Ovary (tissue), 3 donors: ENCODE measurements at regions not wholly inside any gene's neighbourhood (a gene's known extent, or its start where the extent isn't known, plus 50 kb on each side); places are given as distances from the start of the nearest gene placed in this dataset.

Experiments used
- CTCF ChIP-seq, 3 donors: fragments of 450-650 bp in 2 of 3; fragments of 200-600 bp in 1 of 3; IDR thresholded peaks; one replicate each; pipeline versions ENCODE4 v1.5.1 to v1.8.0; 2016 to 2022; ENCODE audit warnings: antibody characterized with exemption in 3 of 3, mild to moderate bottlenecking in 1 of 3
- EP300 ChIP-seq: sonication (generic); formaldehyde crosslinking; IDR thresholded peaks from one replicate; pipeline ENCODE4 v1.6.1; 2017; ENCODE audit warnings: antibody characterized with exemption
- POLR2A ChIP-seq: fragments of 450-650 bp; IDR thresholded peaks from one replicate; pipeline ENCODE4 v1.6.1; 2017; ENCODE audit warnings: antibody characterized with exemption, mild to moderate bottlenecking, moderate library complexity
- donor health status: DM: no; HTN: no; CAD: no.

- TF ChIP-seq CTCF (IDR thresholded peaks at IDR 0.05) (no peak), EP300 (no peak), POLR2A (no peak)
These were observed 255.7 kb upstream of the RGMB start for GRCh38 chr5:98517560-98518366.
